PFSK-1 (cell line): ENCODE measurements at regions not wholly inside any gene's neighbourhood (a gene's known extent, or its start where the extent isn't known, plus 50 kb on each side); places are given as distances from the start of the nearest gene placed in this dataset.

Source experiments
- FOXP2 ChIP-seq: optimal IDR thresholded peaks from 2 replicates; pipeline ENCODE3; 2011; ENCODE audit warnings: borderline replicate concordance, control low read depth, inconsistent platforms; ENCODE audit not compliant: insufficient read depth; ENCODE audit errors: extremely low read length, extremely low read depth
- POLR2AphosphoS5 ChIP-seq: IDR thresholded peaks from 2 replicates; pipeline ENCODE4 v1.6.1; 2012; ENCODE audit warnings: low read depth, mild to moderate bottlenecking, control low read depth, low read length, moderate library complexity
- REST ChIP-seq, 2 experiments: IDR thresholded peaks; 2 replicates each; pipeline versions ENCODE4 v1.6.1 to v1.8.0; 2011 to 2012; ENCODE audit warnings: low read depth in 2 of 2, low read length in 2 of 2, control low read depth in 1 of 2, inconsistent platforms in 1 of 2, mild to moderate bottlenecking in 1 of 2, moderate library complexity in 1 of 2; ENCODE audit not compliant: insufficient read depth in 1 of 2
- SIN3A ChIP-seq: IDR thresholded peaks from 2 replicates; pipeline ENCODE4 v1.6.1; 2012; ENCODE audit warnings: mild to moderate bottlenecking, low read length, moderate library complexity, borderline replicate concordance; ENCODE audit not compliant: insufficient read depth
- TAF1 ChIP-seq: IDR thresholded peaks from 2 replicates; pipeline ENCODE4 v1.6.1; 2012; ENCODE audit warnings: low read length, control low read depth, borderline replicate concordance; ENCODE audit not compliant: insufficient read depth

DNA sequence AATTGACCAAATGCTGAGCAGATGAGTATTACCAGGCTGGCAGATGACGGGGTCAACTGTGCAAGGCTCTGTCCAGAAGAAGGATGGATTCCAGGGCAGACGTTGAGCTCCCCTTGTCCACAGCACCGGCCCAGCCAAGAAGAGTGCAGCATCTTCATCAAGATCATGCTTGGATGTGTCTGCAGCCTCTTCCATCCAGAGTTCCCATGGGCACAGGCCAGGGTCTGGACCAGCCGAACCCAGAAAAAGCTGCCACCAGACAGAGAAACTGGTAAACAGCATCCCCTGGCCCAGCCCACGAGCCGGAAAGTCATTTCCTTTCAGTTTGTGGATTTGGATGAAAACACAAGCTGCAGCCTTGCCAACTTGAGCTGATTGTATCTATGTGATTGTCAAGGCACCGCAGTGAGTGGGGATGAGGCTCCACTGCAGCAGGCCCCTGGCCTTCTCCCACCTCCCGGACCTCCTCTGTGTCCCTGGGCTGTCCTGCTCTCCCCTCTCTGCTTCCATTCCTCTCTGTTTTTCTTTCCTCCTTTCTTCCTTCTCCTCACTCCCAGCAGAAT lies 321.8 kb downstream of the TCERG1L start:
- TF ChIP-seq POLR2AphosphoS5 (no peak), FOXP2 (no peak), TAF1 (no peak), SIN3A (no peak), REST (IDR thresholded peaks at IDR 0.05; ENCODE audit: insufficient read depth in 1 of 2, low read depth in 2 of 2, low read length in 2 of 2) (no peak)

GRCh38 chr10:130990486-130990885 lies 321.0 kb downstream of the TCERG1L start:
- no peak for TF ChIP-seq REST (IDR thresholded peaks at IDR 0.05; ENCODE audit: insufficient read depth in 1 of 2, low read depth in 2 of 2, low read length in 2 of 2)
- TF ChIP-seq FOXP2: no peak
- no peak for TF ChIP-seq SIN3A
- no peak for TF ChIP-seq POLR2AphosphoS5
- no peak for TF ChIP-seq TAF1

- no peak for TF ChIP-seq POLR2AphosphoS5
- no peak for TF ChIP-seq SIN3A
- TF ChIP-seq REST (IDR thresholded peaks at IDR 0.05; ENCODE audit: insufficient read depth in 1 of 2, low read depth in 2 of 2, low read length in 2 of 2): no peak
- no peak for TF ChIP-seq TAF1
- no peak for TF ChIP-seq FOXP2
These were observed 318.6 kb downstream of the TCERG1L start for GRCh38 chr10:130992802-130993523.

- TF ChIP-seq SIN3A (no peak), POLR2AphosphoS5 (no peak), REST (IDR thresholded peaks at IDR 0.05; ENCODE audit: insufficient read depth in 1 of 2, low read depth in 2 of 2, low read length in 2 of 2) (no peak), FOXP2 (no peak), TAF1 (no peak)
These were observed 317.9 kb downstream of the TCERG1L start for GRCh38 chr10:130993612-130994011.
